Ovary (tissue), 7 donors: ENCODE measurements at regions not wholly inside any gene's neighbourhood (a gene's known extent, or its start where the extent isn't known, plus 50 kb on each side); places are given as distances from the start of the nearest gene placed in this dataset.
"Not testable (repeated sequence)": the region's sequence is repeated elsewhere in the genome, so short reads cannot be mapped to it uniquely, and the experiment has no call there.

Experiments used
- DNase-seq, 5 donors: peaks; one replicate each; pipeline ENCODE4 v3.0.0-alpha.2; 2019 to 2020
- H3K27ac ChIP-seq, 2 donors: fragments of 200-600 bp; one replicate each; pipeline versions ENCODE4 v1.5.1 to v1.8.0; 2019 to 2022
- H3K27me3 ChIP-seq: fragments of 200-600 bp; one replicate; pipeline ENCODE4 v1.8.0; 2022
- H3K36me3 ChIP-seq: fragments of 200-600 bp; sonication (generic); one replicate; pipeline ENCODE4 v1.5.1; 2019
- H3K4me1 ChIP-seq: one replicate; pipeline ENCODE4 v1.8.1; 2013; ENCODE audit warnings: mild to moderate bottlenecking, moderate library complexity; ENCODE audit not compliant: insufficient read depth
- H3K4me3 ChIP-seq: fragments of 200-600 bp; sonication (generic); one replicate; pipeline ENCODE4 v1.5.1; 2017
- H3K9me3 ChIP-seq, 2 donors: fragments of 200-600 bp in 1 of 2; sonication (generic) in 1 of 2; one replicate each; pipeline versions ENCODE4 v1.5.1 to v1.8.1; 2013 to 2019; ENCODE audit warnings: mild to moderate bottlenecking in 1 of 2, moderate library complexity in 1 of 2
- CTCF ChIP-seq, 3 donors: fragments of 450-650 bp in 2 of 3; fragments of 200-600 bp in 1 of 3; IDR thresholded peaks; one replicate each; pipeline versions ENCODE4 v1.5.1 to v1.8.0; 2016 to 2022; ENCODE audit warnings: antibody characterized with exemption in 3 of 3, mild to moderate bottlenecking in 1 of 3
- EP300 ChIP-seq: sonication (generic); formaldehyde crosslinking; IDR thresholded peaks from one replicate; pipeline ENCODE4 v1.6.1; 2017; ENCODE audit warnings: antibody characterized with exemption
- POLR2A ChIP-seq: fragments of 450-650 bp; IDR thresholded peaks from one replicate; pipeline ENCODE4 v1.6.1; 2017; ENCODE audit warnings: antibody characterized with exemption, mild to moderate bottlenecking, moderate library complexity
- WGBS, 3 donors: extraction: QIAGEN DNeasy Blood & Tissue Kit in 1 of 3; methylation state at CpG; one replicate each; pipeline versions ENCODE4 v1.1.5 to v1.1.7; 2013 to 2017; 5-methylcytosine and 5-hydroxymethylcytosine counted together
- intact Hi-C, 4 donors: fragments of 100-400 bp; cut with DNase I; formaldehyde crosslinking; loops; one replicate each; pipeline versions ENCODE4 v1.11.0 to v1.15.1; 2022 to 2023
- donor health status: DM: no; HTN: no; CAD: no; lungs with moderate emphysema.
- donor health status: DM: no; HTN: no; CAD: no.
- donor health status: Bipolar disorder and iron deficiency.
- donor health status: DM: no; HTN: no; CAD: no.
- donor health status: DM: yes; HTN: yes; CAD: no.

- TF ChIP-seq EP300 (no peak), POLR2A (no peak), CTCF (IDR thresholded peaks at IDR 0.05) (no peak)
- no peaks in the 10 kb centered on the region for H3K27me3 ChIP-seq
- H3K27ac ChIP-seq, result no peak overlapping the region
- WGBS, 3 donors, result 87 to 88% (median 88%) methylated on average over 13 of the region's 13 CpGs
- no peaks in the 10 kb centered on the region for H3K36me3 ChIP-seq
- H3K9me3 ChIP-seq, result no peaks in the 10 kb centered on the region
- intact Hi-C loops, result no loop called here
- no peak overlapping the region for H3K4me3 ChIP-seq
- peaks cover 3% of the 10 kb centered on the region for H3K4me1 ChIP-seq
- no peak for DNase-seq
Measured at GRCh38 chr6:6984585-6985366, 123.0 kb upstream of the RREB1 start.

- Histone ChIP-seq H3K27me3 (no peaks in the 10 kb centered on the region), H3K4me3 (no peak overlapping the region), H3K36me3 (no peaks in the 10 kb centered on the region), H3K9me3 (no peaks in the 10 kb centered on the region), H3K4me1 (no peaks in the 10 kb centered on the region), H3K27ac (no peak overlapping the region)
- intact Hi-C loops, result no loop called here
- TF ChIP-seq CTCF (IDR thresholded peaks at IDR 0.05) (no peak), EP300 (no peak), POLR2A (no peak)
- DNase-seq, result no peak
- 92 to 97% (median 95%) methylated on average over 1 of the region's 1 CpG for WGBS, 3 donors
Measured at GRCh38 chr6:6986344-6986743, 121.4 kb upstream of the RREB1 start.

GRCh38 chr6:6987749-6988148 lies 120.0 kb upstream of the RREB1 start:
- H3K4me3 ChIP-seq, result no peak overlapping the region
- TF ChIP-seq CTCF (IDR thresholded peaks at IDR 0.05) (no peak), EP300 (no peak), POLR2A (no peak)
- no peaks in the 10 kb centered on the region for H3K27me3 ChIP-seq
- 78 to 90% (median 84%) methylated on average over 4 of the region's 4 CpGs for WGBS, 3 donors
- no peaks in the 10 kb centered on the region for H3K36me3 ChIP-seq
- no peak overlapping the region for H3K27ac ChIP-seq
- no peaks in the 10 kb centered on the region for H3K4me1 ChIP-seq
- DNase-seq, result no peak
- intact Hi-C loops, result no loop called here
- no peaks in the 10 kb centered on the region for H3K9me3 ChIP-seq

GRCh38 chr6:6990059-6990458 lies 117.7 kb upstream of the RREB1 start:
- intact Hi-C loops, H3K27me3 ChIP-seq, DNase-seq, H3K4me1 ChIP-seq, H3K36me3 ChIP-seq, H3K9me3 ChIP-seq, H3K27ac ChIP-seq, H3K4me3 ChIP-seq: not testable (repeated sequence)
- WGBS, 3 donors, result 94 to 98% (median 97%) methylated on average over 4 of the region's 4 CpGs

- TF ChIP-seq CTCF (IDR thresholded peaks at IDR 0.05), result no peak
- no peak for TF ChIP-seq POLR2A
- TF ChIP-seq EP300, result no peak
- Histone ChIP-seq H3K27ac (no peak overlapping the region), H3K9me3 (no peaks in the 10 kb centered on the region), H3K27me3 (no peaks in the 10 kb centered on the region), H3K4me1 (no peaks in the 10 kb centered on the region), H3K4me3 (no peak overlapping the region), H3K36me3 (no peaks in the 10 kb centered on the region)
- WGBS, 3 donors, result 89 to 94% (median 89%) methylated on average over 4 of the region's 4 CpGs
- intact Hi-C loops, result no loop called here
- no peak for DNase-seq
Measured at GRCh38 chr6:6993503-6994237, 114.1 kb upstream of the RREB1 start.
